Lower lobe of right lung (tissue), 2 donors: ENCODE measurements at regions not wholly inside any gene's neighbourhood (a gene's known extent, or its start where the extent isn't known, plus 50 kb on each side); places are given as distances from the start of the nearest gene placed in this dataset.

Source experiments
- ATAC-seq, 2 donors: fragments of 200-7000 bp; cut with Tn5 transposase; one replicate each; pipeline ENCODE4 v1.9.1; 2020 to 2022; ENCODE audit warnings: mild to moderate bottlenecking in 2 of 2, moderate library complexity in 2 of 2
- DNase-seq: peaks from one replicate; pipeline ENCODE4 v3.0.0-alpha.2; 2020
- H3K27ac ChIP-seq: fragments of 200-600 bp; one replicate; pipeline ENCODE4 v1.8.0; 2022
- H3K27me3 ChIP-seq: fragments of 200-600 bp; one replicate; pipeline ENCODE4 v1.8.0; 2022; ENCODE audit warnings: low read depth
- H3K36me3 ChIP-seq: fragments of 200-600 bp; one replicate; pipeline ENCODE4 v1.8.0; 2022; ENCODE audit warnings: mild to moderate bottlenecking
- H3K4me1 ChIP-seq: fragments of 200-600 bp; one replicate; pipeline ENCODE4 v1.8.0; 2022
- H3K4me3 ChIP-seq: fragments of 200-600 bp; one replicate; pipeline ENCODE4 v1.8.0; 2022; ENCODE audit warnings: mild to moderate bottlenecking
- H3K9me3 ChIP-seq: fragments of 200-600 bp; one replicate; pipeline ENCODE4 v1.8.0; 2022
- intact Hi-C: fragments of 100-400 bp; cut with DNase I; formaldehyde crosslinking; loops from one replicate; pipeline ENCODE4 v1.11.0; 2022
- TF ChIP-seq, protein P1 (sequence below): fragments of 200-600 bp; IDR thresholded peaks from one replicate; pipeline ENCODE4 v1.8.0; 2022; ENCODE audit warnings: antibody characterized with exemption, mild to moderate bottlenecking
- donor health status: DM: no; HTN: yes; CAD: no; lungs with severe emphysema.

DNA sequence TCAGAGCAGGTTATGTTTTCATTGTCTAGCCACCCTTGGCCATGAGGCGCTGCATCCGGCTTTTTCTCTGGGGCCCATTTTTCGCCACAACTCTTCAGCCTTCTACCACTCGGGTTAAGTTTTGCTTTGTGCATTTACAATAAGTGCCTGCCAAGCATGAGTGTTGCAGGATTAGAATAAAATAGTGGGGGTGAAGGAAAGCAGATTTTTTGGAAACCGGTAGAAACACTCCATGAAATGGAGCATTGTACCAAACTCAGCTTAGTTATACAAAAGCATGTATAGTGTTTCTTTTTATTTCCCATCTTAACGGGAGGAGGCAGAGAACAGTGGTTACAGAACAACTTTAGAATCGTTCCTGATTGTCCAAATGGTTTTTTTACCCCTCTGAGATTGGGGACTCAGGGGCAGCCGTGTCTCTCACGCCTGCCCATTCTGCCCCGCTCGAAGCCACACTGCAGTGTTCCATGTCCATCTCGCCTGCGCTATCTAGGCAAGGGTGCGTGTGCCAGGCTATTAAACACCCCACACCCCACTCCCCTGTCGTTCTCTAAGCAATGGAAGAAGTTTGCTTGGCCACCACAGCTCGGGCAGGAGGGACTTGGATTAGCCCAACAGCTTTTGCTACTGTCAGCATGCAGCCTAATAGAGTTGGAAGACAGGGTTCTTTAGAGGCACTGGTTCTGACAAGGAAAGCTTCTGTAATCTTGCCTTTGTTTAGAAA is 268.8 kb upstream of the WWC1 start:
- TF ChIP-seq, protein P1, sequence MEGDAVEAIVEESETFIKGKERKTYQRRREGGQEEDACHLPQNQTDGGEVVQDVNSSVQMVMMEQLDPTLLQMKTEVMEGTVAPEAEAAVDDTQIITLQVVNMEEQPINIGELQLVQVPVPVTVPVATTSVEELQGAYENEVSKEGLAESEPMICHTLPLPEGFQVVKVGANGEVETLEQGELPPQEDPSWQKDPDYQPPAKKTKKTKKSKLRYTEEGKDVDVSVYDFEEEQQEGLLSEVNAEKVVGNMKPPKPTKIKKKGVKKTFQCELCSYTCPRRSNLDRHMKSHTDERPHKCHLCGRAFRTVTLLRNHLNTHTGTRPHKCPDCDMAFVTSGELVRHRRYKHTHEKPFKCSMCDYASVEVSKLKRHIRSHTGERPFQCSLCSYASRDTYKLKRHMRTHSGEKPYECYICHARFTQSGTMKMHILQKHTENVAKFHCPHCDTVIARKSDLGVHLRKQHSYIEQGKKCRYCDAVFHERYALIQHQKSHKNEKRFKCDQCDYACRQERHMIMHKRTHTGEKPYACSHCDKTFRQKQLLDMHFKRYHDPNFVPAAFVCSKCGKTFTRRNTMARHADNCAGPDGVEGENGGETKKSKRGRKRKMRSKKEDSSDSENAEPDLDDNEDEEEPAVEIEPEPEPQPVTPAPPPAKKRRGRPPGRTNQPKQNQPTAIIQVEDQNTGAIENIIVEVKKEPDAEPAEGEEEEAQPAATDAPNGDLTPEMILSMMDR: no peak
- DNase-seq: no peak
- no peak overlapping the region for H3K27ac ChIP-seq
- H3K4me1 ChIP-seq: no peaks in the 10 kb centered on the region
- no peak overlapping the region for H3K4me3 ChIP-seq
- no peaks in the 10 kb centered on the region for H3K9me3 ChIP-seq
- H3K36me3 ChIP-seq: no peaks in the 10 kb centered on the region
- intact Hi-C loops: no loop called here
- peaks cover 7% of the 10 kb centered on the region for H3K27me3 ChIP-seq
- no peak for ATAC-seq

GRCh38 chr5:168023191-168023590 is 268.3 kb upstream of the WWC1 start:
- H3K9me3 ChIP-seq: no peaks in the 10 kb centered on the region
- no peak overlapping the region for H3K27ac ChIP-seq
- no peak for DNase-seq
- TF ChIP-seq, protein P1: no peak
- H3K4me3 ChIP-seq: no peak overlapping the region
- H3K4me1 ChIP-seq: no peaks in the 10 kb centered on the region
- no peaks in the 10 kb centered on the region for H3K36me3 ChIP-seq
- peaks cover 7% of the 10 kb centered on the region for H3K27me3 ChIP-seq
- peak in 1 of 2 donors; percentile 46 for ATAC-seq
- intact Hi-C loops: no loop called here

GRCh38 chr5:168024306-168024705 is 267.1 kb upstream of the WWC1 start:
- ATAC-seq (no peak), DNase-seq (no peak)
- H3K27me3 ChIP-seq: peaks cover 7% of the 10 kb centered on the region
- no peaks in the 10 kb centered on the region for H3K36me3 ChIP-seq
- TF ChIP-seq, protein P1: no peak
- no peaks in the 10 kb centered on the region for H3K9me3 ChIP-seq
- H3K4me1 ChIP-seq: no peaks in the 10 kb centered on the region
- intact Hi-C loops: no loop called here
- no peak overlapping the region for H3K27ac ChIP-seq
- no peak overlapping the region for H3K4me3 ChIP-seq

GRCh38 chr5:168027007-168027406 is 264.4 kb upstream of the WWC1 start:
- DNase-seq: no peak
- Histone ChIP-seq H3K27me3 (peaks cover 4% of the 10 kb centered on the region), H3K27ac (no peak overlapping the region), H3K9me3 (no peaks in the 10 kb centered on the region), H3K36me3 (no peaks in the 10 kb centered on the region), H3K4me3 (no peak overlapping the region), H3K4me1 (no peaks in the 10 kb centered on the region)
- TF ChIP-seq, protein P1: no peak
- intact Hi-C loops: no loop called here
- ATAC-seq: no peak

- Histone ChIP-seq H3K9me3 (no peaks in the 10 kb centered on the region), H3K27me3 (no peaks in the 10 kb centered on the region), H3K4me1 (no peaks in the 10 kb centered on the region), H3K4me3 (no peak overlapping the region), H3K36me3 (no peaks in the 10 kb centered on the region), H3K27ac (no peak overlapping the region)
- ATAC-seq (no peak), DNase-seq (no peak)
- TF ChIP-seq, protein P1: no peak
- intact Hi-C loops: no loop called here
These were observed 260.5 kb upstream of the WWC1 start for GRCh38 chr5:168030912-168031311.
